Spleen (tissue), 11 donors: ENCODE measurements at regions not wholly inside any gene's neighbourhood (a gene's known extent, or its start where the extent isn't known, plus 50 kb on each side); places are given as distances from the start of the nearest gene placed in this dataset.

Experiments used
- DNase-seq: peaks from one replicate; pipeline ENCODE4 v3.0.0-alpha.2; 2020
- H3K27ac ChIP-seq, 8 donors: fragments of 200-600 bp; sonication (generic) in 7 of 8; 1 replicate in 4 of 8; 2 replicates in 4 of 8; pipeline versions ENCODE4 v1.5.0 to v1.8.0; 2016 to 2021; ENCODE audit warnings: inconsistent platforms in 4 of 8, mild to moderate bottlenecking in 4 of 8, moderate library complexity in 1 of 8
- H3K27me3 ChIP-seq, 7 donors: fragments of 200-600 bp; sonication (generic) in 6 of 7; replicated peaks in 1 of 7; 1 replicate in 4 of 7; 2 replicates in 3 of 7; pipeline versions ENCODE4 v1.5.0 to v1.8.0; 2016 to 2021; ENCODE audit warnings: inconsistent platforms in 3 of 7, mild to moderate bottlenecking in 1 of 7
- H3K36me3 ChIP-seq, 6 donors: fragments of 200-600 bp; sonication (generic) in 5 of 6; 1 replicate in 4 of 6; 2 replicates in 2 of 6; pipeline versions ENCODE4 v1.5.0 to v1.8.0; 2016 to 2021; ENCODE audit warnings: inconsistent platforms in 2 of 6
- H3K4me1 ChIP-seq, 6 donors: fragments of 200-600 bp; sonication (generic) in 5 of 6; 1 replicate in 3 of 6; 2 replicates in 3 of 6; pipeline versions ENCODE4 v1.5.0 to v1.8.0; 2016 to 2021; ENCODE audit warnings: inconsistent platforms in 3 of 6
- H3K4me3 ChIP-seq, 8 donors: fragments of 200-600 bp; sonication (generic) in 7 of 8; 1 replicate in 4 of 8; 2 replicates in 4 of 8; pipeline versions ENCODE4 v1.5.0 to v1.8.0; 2016 to 2021; ENCODE audit warnings: inconsistent platforms in 4 of 8, mild to moderate bottlenecking in 4 of 8, moderate library complexity in 2 of 8
- H3K9me3 ChIP-seq, 8 donors: fragments of 200-600 bp; sonication (generic) in 7 of 8; 1 replicate in 4 of 8; 2 replicates in 4 of 8; pipeline versions ENCODE4 v1.5.0 to v1.8.0; 2016 to 2021; ENCODE audit warnings: inconsistent platforms in 4 of 8
- POLR2A ChIP-seq, 3 donors: fragments of 450-650 bp; IDR thresholded peaks; one replicate each; pipeline ENCODE4 v1.5.1; 2017; ENCODE audit warnings: antibody characterized with exemption in 3 of 3, mild to moderate bottlenecking in 1 of 3
- POLR2AphosphoS5 ChIP-seq, 3 donors: sonication (generic); formaldehyde crosslinking; IDR thresholded peaks; one replicate each; pipeline ENCODE4 v1.5.1; 2017; ENCODE audit warnings: antibody characterized with exemption in 3 of 3
- WGBS, 5 donors: extraction: QIAGEN DNeasy Blood & Tissue Kit in 3 of 5; methylation state at CpG; one replicate each; pipeline versions ENCODE4 v1.1.5 to v1.1.7; 2013 to 2018; 5-methylcytosine and 5-hydroxymethylcytosine counted together
- intact Hi-C: fragments of 100-400 bp; cut with DNase I; formaldehyde crosslinking; loops from one replicate; pipeline ENCODE4 v1.15.0; 2023; ENCODE audit warnings: low total_unique reads
- TF ChIP-seq, protein P1 (sequence below), 11 experiments: fragments of 200-600 bp in 7 of 11; fragments of 450-650 bp in 4 of 11; sonication (generic) in 4 of 11; IDR thresholded peaks in 8 of 11; conservative IDR thresholded peaks in 3 of 11; 1 replicate in 7 of 11; 2 replicates in 4 of 11; pipeline versions ENCODE4 v1.4.0 to v1.8.0; 2016 to 2021; ENCODE audit warnings: antibody characterized with exemption in 11 of 11, inconsistent platforms in 4 of 11, mild to moderate bottlenecking in 1 of 11
- donor health status: healthy with polysubstance abuse.
- donor health status: DM: no; HTN: no; CAD: no; lungs with moderate emphysema.
- donor health status: DM: no; HTN: no; CAD: no.
- donor health status: Bipolar disorder and iron deficiency.
- donor health status: healthy.
- donor health status: DM: no; HTN: no; CAD: no.
- donor health status: DM: yes; HTN: yes; CAD: no.

DNA sequence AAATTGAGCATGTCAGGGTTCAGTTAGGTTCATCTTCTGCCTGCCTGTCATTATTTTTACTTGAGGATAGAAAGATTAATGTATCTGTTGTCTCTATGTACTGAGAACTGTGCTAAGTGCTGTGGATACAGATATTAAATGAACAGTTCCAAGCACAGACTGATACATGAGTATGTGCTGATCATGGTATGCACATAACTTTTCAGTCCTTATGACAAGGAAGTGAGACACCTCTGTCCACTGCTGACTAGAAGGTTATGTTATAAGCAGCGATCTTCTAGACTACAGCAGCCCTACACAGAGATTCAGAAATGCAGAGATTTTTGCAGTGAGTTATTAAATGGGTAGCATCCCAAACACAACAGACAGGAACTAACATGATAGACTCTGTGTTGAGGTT, 335.6 kb upstream of the MTNR1B start:
- H3K4me3 ChIP-seq = no peak overlapping the region
- no peaks in the 10 kb centered on the region for H3K36me3 ChIP-seq
- H3K9me3 ChIP-seq = no peaks in the 10 kb centered on the region
- WGBS, 5 donors = 66 to 79% (median 69%) methylated on average over 1 of the region's 1 CpG
- H3K27ac ChIP-seq = no peak overlapping the region
- H3K4me1 ChIP-seq = no peaks in the 10 kb centered on the region
- DNase-seq = no peak
- H3K27me3 ChIP-seq = no peaks in the 10 kb centered on the region
- TF ChIP-seq POLR2A (IDR thresholded peaks at IDR 0.05) (no peak), POLR2AphosphoS5 (IDR thresholded peaks at IDR 0.05) (no peak)
- TF ChIP-seq, protein P1, sequence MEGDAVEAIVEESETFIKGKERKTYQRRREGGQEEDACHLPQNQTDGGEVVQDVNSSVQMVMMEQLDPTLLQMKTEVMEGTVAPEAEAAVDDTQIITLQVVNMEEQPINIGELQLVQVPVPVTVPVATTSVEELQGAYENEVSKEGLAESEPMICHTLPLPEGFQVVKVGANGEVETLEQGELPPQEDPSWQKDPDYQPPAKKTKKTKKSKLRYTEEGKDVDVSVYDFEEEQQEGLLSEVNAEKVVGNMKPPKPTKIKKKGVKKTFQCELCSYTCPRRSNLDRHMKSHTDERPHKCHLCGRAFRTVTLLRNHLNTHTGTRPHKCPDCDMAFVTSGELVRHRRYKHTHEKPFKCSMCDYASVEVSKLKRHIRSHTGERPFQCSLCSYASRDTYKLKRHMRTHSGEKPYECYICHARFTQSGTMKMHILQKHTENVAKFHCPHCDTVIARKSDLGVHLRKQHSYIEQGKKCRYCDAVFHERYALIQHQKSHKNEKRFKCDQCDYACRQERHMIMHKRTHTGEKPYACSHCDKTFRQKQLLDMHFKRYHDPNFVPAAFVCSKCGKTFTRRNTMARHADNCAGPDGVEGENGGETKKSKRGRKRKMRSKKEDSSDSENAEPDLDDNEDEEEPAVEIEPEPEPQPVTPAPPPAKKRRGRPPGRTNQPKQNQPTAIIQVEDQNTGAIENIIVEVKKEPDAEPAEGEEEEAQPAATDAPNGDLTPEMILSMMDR (IDR thresholded peaks at IDR 0.05 in 8 of 11, conservative IDR thresholded peaks at IDR 0.05 in 3 of 11) = no peak
- intact Hi-C loops = loop anchor here (10.0 kb wide), 1 partner anchor 51 kb away; no protein-coding TSS in a partner anchor

DNA sequence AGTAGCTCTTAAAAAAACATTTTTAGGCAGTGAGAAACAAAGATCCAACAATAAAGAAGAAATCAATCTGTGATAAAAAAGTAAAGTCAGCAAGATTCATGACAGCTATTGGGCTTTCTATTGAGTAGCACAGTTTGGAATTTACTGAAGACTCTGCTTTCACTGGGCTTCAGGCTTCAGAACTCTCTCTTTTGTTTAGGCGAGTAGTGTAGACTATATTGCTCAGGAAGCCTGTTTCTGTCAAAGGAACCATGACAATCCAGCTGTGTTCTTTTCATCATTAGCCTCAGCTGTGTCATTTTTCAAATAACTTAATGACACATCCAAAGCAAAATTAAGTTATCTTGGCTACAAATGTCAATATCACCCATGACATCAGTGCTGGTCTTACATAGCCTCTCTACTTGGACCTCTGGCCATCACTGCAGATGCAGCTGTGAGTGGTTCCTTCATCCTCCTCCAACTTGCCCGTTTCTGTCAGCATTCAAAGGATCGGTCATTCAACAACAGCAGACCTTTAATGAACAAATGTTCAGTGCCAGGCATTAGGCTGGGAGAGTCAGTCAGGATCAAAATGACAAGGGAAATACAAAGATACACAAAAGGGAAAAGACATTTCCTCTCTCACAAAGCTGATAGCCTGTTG, 332.8 kb upstream of the MTNR1B start:
- no peaks in the 10 kb centered on the region for H3K36me3 ChIP-seq
- H3K27ac ChIP-seq = no peak overlapping the region
- H3K4me3 ChIP-seq = no peak overlapping the region
- no peaks in the 10 kb centered on the region for H3K9me3 ChIP-seq
- no peaks in the 10 kb centered on the region for H3K27me3 ChIP-seq
- no peak for DNase-seq
- intact Hi-C loops = loop anchor here (10.0 kb wide), 1 partner anchor 48 kb away; no protein-coding TSS in a partner anchor
- H3K4me1 ChIP-seq = no peaks in the 10 kb centered on the region
- TF ChIP-seq POLR2AphosphoS5 (IDR thresholded peaks at IDR 0.05) = no peak
- 65 to 73% (median 71%) methylated on average over 3 of the region's 3 CpGs for WGBS, 5 donors

DNA sequence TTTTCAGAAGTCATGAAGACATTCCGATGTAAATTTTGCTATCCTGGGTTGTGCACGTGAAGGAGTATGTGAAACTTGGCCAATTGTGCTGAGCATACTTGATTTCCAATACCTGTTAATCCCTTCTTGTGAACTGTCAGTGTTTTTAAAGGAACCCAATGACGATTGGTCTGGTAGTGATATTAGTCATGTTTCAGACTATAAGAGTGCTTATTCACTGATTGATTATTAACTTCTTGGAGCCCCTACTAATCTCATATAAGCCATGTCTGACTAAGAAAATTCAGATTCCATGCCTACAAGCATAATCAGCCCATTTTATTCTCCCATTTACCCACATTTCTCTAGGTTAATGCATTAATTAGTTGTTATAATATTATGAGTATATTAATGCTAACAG, 330.8 kb upstream of the MTNR1B start:
- TF ChIP-seq, protein P1 (IDR thresholded peaks at IDR 0.05 in 8 of 11, conservative IDR thresholded peaks at IDR 0.05 in 3 of 11) = no peak
- TF ChIP-seq POLR2AphosphoS5 (IDR thresholded peaks at IDR 0.05) (no peak), POLR2A (IDR thresholded peaks at IDR 0.05) (no peak)
- no peak overlapping the region for H3K27ac ChIP-seq
- no peak for DNase-seq
- no peaks in the 10 kb centered on the region for H3K27me3 ChIP-seq
- H3K4me3 ChIP-seq = no peak overlapping the region
- intact Hi-C loops = loop anchor here (10.0 kb wide), 1 partner anchor 46 kb away; no protein-coding TSS in a partner anchor
- no peaks in the 10 kb centered on the region for H3K9me3 ChIP-seq
- H3K4me1 ChIP-seq = no peaks in the 10 kb centered on the region
- H3K36me3 ChIP-seq = no peaks in the 10 kb centered on the region
- 81 to 96% (median 84%) methylated on average over 3 of the region's 3 CpGs for WGBS, 5 donors

DNA sequence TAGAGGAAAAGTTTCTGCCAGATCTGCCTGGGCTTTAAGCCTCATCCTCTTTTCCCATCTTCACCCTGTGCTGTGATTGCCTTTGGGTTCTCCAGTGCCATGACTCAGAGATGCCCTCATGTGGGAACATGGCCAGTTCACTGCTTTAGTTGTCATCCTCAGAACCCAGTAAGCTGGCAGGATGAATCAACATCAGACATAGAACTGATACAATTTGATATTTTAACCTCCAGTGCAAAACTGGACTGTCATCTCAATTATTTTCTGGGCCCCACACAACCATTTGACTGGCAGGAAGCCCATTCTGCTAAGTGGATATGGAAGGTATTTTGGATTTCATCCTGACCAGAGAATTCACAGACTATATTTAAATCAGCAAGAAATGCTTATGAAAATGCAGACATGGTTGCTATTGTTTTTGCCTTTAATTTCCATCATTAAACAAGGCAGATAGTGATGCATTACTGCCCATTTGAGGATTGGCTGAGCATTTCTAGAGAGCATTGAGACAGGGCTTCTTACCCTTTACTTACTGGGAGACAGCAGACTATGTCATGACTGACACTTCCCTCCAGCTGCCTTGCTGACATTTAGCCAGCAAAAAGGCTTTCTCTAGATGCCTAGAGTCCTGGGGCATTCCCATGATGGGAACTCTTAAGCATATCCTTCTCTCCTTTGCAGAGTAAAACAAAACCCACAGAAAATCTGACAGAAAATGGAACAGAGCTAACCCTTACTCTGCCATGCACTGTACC, 327.1 kb upstream of the MTNR1B start:
- H3K9me3 ChIP-seq = no peaks in the 10 kb centered on the region
- TF ChIP-seq, protein P1 (IDR thresholded peaks at IDR 0.05 in 8 of 11, conservative IDR thresholded peaks at IDR 0.05 in 3 of 11) = no peak
- no peak for TF ChIP-seq POLR2AphosphoS5 (IDR thresholded peaks at IDR 0.05)
- no peak overlapping the region for H3K27ac ChIP-seq
- intact Hi-C loops = loop anchor here (10.0 kb wide), 1 partner anchor 62 kb away; no protein-coding TSS in a partner anchor
- no peaks in the 10 kb centered on the region for H3K4me1 ChIP-seq
- H3K4me3 ChIP-seq = no peak overlapping the region
- no peaks in the 10 kb centered on the region for H3K36me3 ChIP-seq
- H3K27me3 ChIP-seq = no peaks in the 10 kb centered on the region
- DNase-seq = no peak
